NCI-H446 treated with DMSO at 0.1 percent for 48 hours (cell line): ENCODE measurements at regions not wholly inside any gene's neighbourhood (a gene's known extent, or its start where the extent isn't known, plus 50 kb on each side); places are given as distances from the start of the nearest gene placed in this dataset.

Source experiments
- DNase-seq: peaks from one replicate; lab custom pipeline; 2025; lab: John Stamatoyannopoulos, UW

DNA sequence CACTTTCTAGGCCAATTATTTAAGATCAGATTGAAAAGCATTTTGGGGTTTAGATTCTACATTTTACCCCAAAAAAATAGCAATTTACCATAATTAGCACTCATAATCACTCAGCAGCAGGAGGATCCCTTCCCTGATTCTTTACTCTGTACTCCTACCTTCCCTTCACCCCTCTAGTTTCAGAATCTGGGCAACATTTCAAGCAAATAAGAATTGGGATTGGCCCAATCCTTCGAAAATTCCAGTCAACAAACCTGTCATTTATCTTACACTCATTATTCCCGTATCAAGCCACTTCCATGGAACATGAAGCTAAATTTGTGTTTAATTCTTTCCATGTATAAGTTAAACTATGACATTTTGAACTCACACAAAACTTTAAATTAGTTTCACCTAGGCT, 349.1 kb upstream of the USP15 start:
- no peak for DNase-seq

DNA sequence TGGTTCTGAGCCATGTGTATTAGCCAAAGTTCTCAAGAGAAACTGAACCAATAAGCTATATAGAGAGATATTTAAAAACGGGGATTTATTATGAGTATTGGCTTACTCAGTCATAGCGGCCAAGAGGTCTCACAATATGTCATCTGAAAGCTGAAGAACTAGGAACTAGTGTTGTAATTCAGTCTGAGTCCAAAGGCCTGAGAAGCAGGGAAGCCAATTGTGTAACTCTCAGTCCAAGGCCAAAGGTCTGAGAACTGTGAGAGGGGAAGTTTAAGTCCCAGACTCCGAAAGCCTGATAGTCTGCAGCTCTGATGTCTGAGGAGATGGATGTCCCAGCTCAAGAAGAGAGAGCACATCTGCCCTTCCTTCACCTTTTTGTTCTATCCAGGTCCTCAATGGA, 344.8 kb upstream of the USP15 start:
- no peak for DNase-seq

DNA sequence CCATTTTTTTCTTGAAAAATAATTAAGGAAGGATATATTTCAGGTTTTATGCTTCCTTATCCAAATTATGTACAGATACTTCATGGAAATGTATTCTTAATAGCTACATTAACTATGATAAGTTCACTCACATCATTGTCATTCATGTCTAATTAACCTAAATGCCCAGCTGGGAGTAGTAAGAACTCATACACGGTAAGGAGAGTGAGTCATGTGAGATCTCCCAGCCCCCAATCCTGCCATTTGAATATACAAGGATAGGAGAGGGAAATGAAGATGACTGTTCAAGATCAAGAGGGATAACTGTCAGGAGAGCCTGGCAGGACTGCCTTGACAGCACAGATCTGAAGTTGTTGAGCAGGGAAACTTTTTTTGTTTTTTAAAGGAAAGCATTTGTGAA, 343.4 kb upstream of the USP15 start:
- no peak for DNase-seq

GRCh38 chr12:61919686-61920085, 340.5 kb upstream of the USP15 start:
- DNase-seq = no peak

DNA sequence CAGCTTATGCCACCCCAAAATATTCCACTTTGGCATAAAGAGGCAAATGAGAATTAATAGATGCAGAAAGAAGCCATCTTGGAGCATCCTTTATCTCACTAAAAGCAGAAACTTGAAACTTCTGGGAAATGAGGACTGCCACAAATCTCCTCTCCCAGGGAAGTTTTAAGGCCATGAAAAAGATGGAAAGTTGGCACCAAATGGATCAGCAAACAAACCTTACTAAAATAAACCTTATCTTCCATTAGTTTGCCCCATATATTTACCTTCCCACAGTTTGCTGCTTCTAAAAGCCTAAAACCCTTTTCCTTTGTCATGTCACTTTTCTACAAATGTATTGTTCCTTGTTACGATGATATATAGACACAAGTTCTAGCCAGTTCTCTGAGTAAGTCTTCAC, 340.0 kb upstream of the USP15 start:
- no peak for DNase-seq

GRCh38 chr12:61923152-61923551, 337.1 kb upstream of the USP15 start:
- DNase-seq = no peak

DNA sequence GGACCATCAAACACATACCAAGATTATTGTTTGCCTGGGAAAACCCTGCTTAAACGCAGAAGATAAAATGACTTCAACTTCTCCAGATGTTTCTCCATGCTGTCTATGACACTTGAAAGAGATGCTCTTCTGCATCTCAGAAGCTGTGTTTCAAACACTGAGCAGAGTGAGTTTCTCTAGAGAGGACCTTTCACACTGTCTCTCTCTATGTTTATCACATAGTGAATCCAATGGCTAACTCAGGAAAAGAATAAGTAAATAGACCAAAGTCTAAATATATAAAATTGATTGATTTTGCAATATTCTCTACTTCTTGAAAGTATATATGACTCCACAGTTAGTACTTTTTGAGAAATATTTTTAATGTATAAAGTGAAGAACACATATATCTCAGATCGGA, 325.6 kb upstream of the USP15 start:
- DNase-seq = no peak

DNA sequence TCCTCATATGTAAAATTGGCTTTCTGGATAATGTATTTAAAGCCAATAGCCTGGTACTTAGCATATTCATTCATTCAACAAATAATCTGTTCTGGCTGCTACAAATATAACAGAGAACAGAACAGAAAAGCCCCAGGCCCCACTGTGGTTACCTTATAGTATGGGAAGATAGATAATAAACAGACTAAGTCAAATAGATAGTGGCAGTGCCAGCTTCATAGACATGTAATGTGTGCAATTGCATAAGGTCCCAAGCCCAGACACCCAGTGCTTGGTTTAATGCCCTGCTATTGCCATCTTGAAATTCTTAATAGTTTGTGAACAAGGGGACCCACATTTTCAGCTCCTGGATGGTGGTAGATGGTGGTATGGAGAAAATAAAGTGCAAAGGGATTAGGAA, 320.2 kb upstream of the USP15 start:
- no peak for DNase-seq

GRCh38 chr12:61956545-61956944, 303.7 kb upstream of the USP15 start:
- no peak for DNase-seq

DNA sequence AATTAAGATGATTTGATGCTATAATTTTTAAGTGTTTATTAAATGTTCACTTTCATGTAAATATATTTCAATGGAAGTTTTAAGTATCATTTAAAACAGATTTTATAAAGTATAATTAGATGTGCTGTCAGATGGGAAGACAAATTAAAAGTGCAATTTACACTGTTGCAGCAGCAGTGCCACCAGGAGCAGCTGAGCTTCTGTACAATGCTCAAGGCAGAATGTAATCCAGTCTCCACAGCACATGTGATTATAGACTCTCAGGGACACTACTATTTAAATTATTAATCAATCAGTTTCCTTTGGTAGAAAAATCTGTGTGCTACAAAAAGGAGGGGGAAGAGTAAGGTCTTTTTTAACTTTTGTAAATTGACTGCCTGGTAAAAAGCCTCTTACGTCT, 285.7 kb upstream of the USP15 start:
- DNase-seq = no peak

GRCh38 chr12:61985830-61986229, 274.4 kb upstream of the USP15 start:
- no peak for DNase-seq

DNA sequence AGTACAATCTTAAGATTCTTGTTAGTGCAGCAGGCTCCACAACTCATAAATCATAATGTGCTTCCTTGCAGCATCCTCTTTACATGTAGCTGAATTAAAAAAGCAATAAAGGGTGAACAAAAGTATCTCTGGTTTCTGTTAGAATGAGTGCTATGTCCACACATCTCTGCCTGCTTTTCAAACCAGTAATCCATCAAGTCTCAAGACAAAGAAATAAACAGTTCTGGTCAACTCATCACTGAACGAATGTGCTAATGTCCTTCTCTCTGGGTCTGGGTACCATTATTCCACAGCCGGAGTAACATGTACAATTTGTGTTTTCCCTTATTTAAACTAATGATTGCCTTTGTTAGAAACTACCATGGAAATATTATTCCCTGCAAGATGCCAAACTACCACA, 273.0 kb upstream of the USP15 start:
- no peak for DNase-seq

- no peak for DNase-seq
Measured at GRCh38 chr12:61991661-61992060, 268.5 kb upstream of the USP15 start.

DNA sequence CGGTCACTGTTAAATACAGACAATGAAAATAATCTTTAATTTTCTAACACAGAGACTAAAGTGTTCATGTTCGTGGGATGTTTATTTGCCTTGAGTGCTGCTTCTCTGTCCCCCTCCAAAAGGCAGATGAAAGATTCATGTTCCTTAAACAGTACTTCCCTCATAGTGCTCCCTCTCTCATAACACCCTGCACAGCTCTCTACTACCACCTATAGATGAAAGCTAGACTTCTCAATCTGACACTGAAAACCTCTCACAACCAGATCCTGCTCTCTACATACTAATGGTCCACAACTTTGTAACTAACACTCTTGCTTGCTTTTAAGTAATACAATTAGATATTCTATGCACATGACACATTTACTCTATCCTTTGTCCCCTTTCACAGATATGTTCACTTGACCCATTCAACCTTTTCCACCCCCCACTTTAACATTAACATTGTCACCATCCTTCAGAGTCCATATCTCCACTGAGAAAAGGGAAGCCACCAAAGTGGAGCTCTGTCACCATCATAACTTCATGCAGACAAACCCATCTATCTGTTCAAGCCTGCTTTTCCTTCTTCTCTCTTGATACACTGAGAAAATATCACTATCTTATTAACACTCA, 266.4 kb upstream of the USP15 start:
- no peak for DNase-seq

- DNase-seq = no peak
Measured at GRCh38 chr12:61996717-61997116, 263.5 kb upstream of the USP15 start.

DNA sequence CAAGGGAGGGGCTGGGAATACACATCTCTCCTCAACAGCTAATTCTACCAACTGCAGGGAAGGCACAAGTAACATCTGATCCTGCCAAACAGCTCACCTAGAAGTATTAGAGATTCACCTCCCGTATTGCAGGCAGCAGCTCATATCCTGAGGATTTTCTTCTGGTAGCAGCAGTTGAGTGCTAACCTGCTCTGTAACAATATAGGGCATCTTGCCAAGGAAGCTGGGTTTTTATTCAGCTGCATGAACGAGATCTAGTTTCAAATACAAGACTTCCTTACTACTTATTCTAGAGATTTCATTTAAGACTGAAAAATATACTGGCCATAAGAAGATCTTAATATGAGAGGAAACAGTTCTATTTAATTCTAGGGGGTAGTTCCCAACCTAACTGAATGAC, 261.4 kb upstream of the USP15 start:
- no peak for DNase-seq

- DNase-seq = no peak
Measured at GRCh38 chr12:61999311-61999710, 260.9 kb upstream of the USP15 start.

GRCh38 chr12:62001424-62001823, 258.8 kb upstream of the USP15 start:
- DNase-seq = no peak

- no peak for DNase-seq
Measured at GRCh38 chr12:62003226-62003625, 257.0 kb upstream of the USP15 start.

GRCh38 chr12:62003701-62004100, 256.5 kb upstream of the USP15 start:
- no peak for DNase-seq

DNA sequence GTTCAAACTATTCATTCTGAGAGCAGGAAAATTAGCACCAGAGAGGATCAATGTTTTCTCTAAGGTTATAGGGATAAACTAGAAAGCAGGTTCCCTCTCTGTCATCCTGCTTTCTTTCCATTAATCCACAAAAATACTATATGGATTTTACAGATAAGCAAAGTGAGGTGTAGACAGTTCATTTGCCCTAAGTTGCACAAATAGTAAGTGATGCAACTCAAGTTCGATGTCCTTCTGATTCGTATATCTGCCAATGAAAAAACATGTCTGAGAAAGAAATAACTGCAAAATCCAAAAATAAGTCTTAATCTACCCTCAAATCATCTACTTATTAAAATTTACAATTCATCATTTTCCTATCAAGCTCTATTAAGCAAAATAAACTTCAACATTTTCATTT, 254.6 kb upstream of the USP15 start:
- DNase-seq = no peak

DNA sequence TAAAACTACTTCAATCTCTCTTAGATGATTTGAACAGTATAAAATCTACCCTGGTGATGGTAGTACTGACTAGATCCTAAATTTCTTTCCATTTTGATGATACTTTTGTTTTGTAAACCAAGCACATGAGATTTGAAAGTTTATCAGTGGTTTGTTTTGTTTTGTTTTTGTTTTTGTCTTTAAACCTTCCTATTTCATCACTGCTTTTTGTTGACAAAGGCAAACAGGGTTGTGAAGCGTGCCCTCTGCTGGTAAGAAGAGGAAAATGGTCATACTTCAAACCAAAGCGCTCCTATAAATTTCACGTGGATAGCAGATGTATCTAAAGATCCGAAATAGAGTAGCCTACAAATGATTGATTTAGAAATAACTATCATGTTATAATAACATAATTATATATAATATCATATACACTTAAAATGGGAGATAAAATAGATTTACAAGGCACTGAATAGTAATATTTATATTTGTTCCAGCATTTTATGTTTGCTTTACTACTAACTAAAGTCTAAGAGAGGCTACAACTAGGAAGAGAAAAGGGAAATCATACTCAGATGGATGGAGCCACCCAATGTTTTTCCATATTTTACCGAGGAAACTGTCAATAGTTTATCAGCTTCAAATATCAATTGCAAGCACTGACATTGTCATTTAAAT, 254.0 kb upstream of the USP15 start:
- no peak for DNase-seq

DNA sequence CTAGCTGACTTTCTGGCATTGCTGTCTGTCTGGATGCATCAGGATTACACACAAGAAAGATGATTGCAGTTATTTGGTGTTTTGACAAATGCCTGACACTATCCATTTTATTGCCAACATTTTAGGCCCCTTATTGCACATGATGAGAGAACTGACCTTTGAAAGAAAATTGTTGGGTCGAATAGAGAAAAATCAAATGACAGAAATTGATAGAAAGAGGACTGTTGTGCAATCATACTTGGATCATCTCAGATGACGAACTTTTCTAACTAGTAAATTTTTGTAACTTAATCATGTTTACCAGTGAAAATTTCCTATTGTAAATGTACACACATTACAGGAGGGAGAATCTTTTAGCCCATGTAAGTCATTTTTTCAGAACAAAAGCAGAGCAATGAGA, 251.5 kb upstream of the USP15 start:
- DNase-seq = no peak

GRCh38 chr12:62009445-62009844, 250.8 kb upstream of the USP15 start:
- DNase-seq = no peak
